ENCODE measurements at regions not wholly inside any gene's neighbourhood (a gene's known extent, or its start where the extent isn't known, plus 50 kb on each side); places are given as distances from the start of the nearest gene placed in this dataset.

DNA sequence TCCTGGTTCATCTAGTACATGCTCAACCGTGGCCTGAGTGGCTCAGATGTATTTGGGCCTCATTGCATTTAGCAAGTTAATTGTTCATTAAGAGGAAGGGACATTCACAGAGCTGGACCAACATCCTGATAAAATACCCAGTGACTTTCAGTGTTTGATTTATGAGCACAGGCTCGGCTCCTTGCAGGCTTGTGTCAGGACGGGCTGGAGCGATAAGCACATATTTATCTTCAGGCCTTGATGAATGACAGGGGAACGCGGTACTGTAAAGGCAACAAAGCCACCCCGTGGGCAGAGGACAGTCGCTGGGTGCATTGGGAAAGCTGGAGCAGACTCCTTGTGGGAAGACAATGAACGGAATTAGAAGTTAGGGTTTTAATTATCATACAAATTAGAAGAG is 548.6 kb upstream of the HS6ST1 start:
- TF ChIP-seq, protein P1, sequence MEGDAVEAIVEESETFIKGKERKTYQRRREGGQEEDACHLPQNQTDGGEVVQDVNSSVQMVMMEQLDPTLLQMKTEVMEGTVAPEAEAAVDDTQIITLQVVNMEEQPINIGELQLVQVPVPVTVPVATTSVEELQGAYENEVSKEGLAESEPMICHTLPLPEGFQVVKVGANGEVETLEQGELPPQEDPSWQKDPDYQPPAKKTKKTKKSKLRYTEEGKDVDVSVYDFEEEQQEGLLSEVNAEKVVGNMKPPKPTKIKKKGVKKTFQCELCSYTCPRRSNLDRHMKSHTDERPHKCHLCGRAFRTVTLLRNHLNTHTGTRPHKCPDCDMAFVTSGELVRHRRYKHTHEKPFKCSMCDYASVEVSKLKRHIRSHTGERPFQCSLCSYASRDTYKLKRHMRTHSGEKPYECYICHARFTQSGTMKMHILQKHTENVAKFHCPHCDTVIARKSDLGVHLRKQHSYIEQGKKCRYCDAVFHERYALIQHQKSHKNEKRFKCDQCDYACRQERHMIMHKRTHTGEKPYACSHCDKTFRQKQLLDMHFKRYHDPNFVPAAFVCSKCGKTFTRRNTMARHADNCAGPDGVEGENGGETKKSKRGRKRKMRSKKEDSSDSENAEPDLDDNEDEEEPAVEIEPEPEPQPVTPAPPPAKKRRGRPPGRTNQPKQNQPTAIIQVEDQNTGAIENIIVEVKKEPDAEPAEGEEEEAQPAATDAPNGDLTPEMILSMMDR (IDR thresholded peaks at IDR 0.05; ENCODE audit: insufficient read depth, low read length, poor library complexity, severe bottlenecking): no peak
- TF ChIP-seq EZH2phosphoT487 (conservative IDR thresholded peaks at IDR 0.05; ENCODE audit: low read length): no peak
